Mesenchymal stem cell (in vitro differentiated cells and primary cell): ENCODE measurements at regions not wholly inside any gene's neighbourhood (a gene's known extent, or its start where the extent isn't known, plus 50 kb on each side); places are given as distances from the start of the nearest gene placed in this dataset.

Experiments used
- DNase-seq: peaks from one replicate; pipeline ENCODE4 v3.0.0-alpha.2; 2013
- H2AFZ ChIP-seq: one replicate; pipeline ENCODE4 v1.6.1; 2013; ENCODE audit warnings: low read depth, mild to moderate bottlenecking, control low read depth, inconsistent platforms, low read length, moderate library complexity
- H2AK5ac ChIP-seq: 2 replicates; pipeline ENCODE4 v1.6.1; 2013; ENCODE audit warnings: low read length, moderate library complexity, mild to moderate bottlenecking, inconsistent platforms; ENCODE audit not compliant: severe bottlenecking
- H2BK120ac ChIP-seq: one replicate; pipeline ENCODE4 v1.6.1; 2013; ENCODE audit warnings: low read depth, mild to moderate bottlenecking, inconsistent platforms, low read length, moderate library complexity
- H2BK12ac ChIP-seq, 2 experiments: one replicate each; pipeline ENCODE4 v1.6.1; 2013; ENCODE audit warnings: inconsistent platforms in 2 of 2, low read length in 2 of 2, mild to moderate bottlenecking in 2 of 2, moderate library complexity in 2 of 2, control low read depth in 1 of 2
- H2BK15ac ChIP-seq: one replicate; pipeline ENCODE4 v1.6.1; 2013; ENCODE audit warnings: mild to moderate bottlenecking, low read depth, inconsistent platforms; ENCODE audit not compliant: poor library complexity, severe bottlenecking
- H2BK5ac ChIP-seq: 2 replicates; pipeline ENCODE4 v1.6.1; 2013; ENCODE audit warnings: low read depth, mild to moderate bottlenecking, low read length, control low read depth, inconsistent platforms; ENCODE audit not compliant: poor library complexity, severe bottlenecking
- H3K14ac ChIP-seq, 2 experiments: one replicate each; pipeline ENCODE4 v1.6.1; 2013; ENCODE audit warnings: inconsistent platforms in 2 of 2, low read length in 2 of 2, control low read depth in 1 of 2, mild to moderate bottlenecking in 1 of 2, moderate library complexity in 1 of 2
- H3K18ac ChIP-seq, 2 experiments: one replicate each; pipeline ENCODE4 v1.6.1; 2013; ENCODE audit warnings: inconsistent platforms in 2 of 2, low read length in 2 of 2, control low read depth in 1 of 2, low read depth in 1 of 2, mild to moderate bottlenecking in 1 of 2
- H3K23ac ChIP-seq, 2 experiments: one replicate each; pipeline ENCODE4 v1.6.1; 2013; ENCODE audit warnings: inconsistent platforms in 2 of 2, low read length in 2 of 2, mild to moderate bottlenecking in 2 of 2, moderate library complexity in 2 of 2, control low read depth in 1 of 2
- H3K27ac ChIP-seq: 2 replicates; pipeline ENCODE4 v1.5.1; 2013; ENCODE audit warnings: mild to moderate bottlenecking, moderate library complexity, low read length, control low read depth, inconsistent platforms; ENCODE audit not compliant: poor library complexity, severe bottlenecking
- H3K27me3 ChIP-seq, 2 experiments: 2 replicates each; pipeline versions ENCODE4 v1.6.1 to v1.7.0; 2013; ENCODE audit warnings: low read length in 2 of 2, mild to moderate bottlenecking in 2 of 2, moderate library complexity in 2 of 2, control low read depth in 1 of 2, inconsistent platforms in 1 of 2; ENCODE audit not compliant: control insufficient read depth in 1 of 2, insufficient read depth in 1 of 2
- H3K36me3 ChIP-seq, 2 experiments: 2 replicates each; pipeline versions ENCODE4 v1.6.1 to v1.7.0; 2013; ENCODE audit warnings: low read length in 2 of 2, control low read depth in 1 of 2, inconsistent platforms in 1 of 2, low read depth in 1 of 2, mild to moderate bottlenecking in 1 of 2; ENCODE audit not compliant: insufficient read depth in 2 of 2, control insufficient read depth in 1 of 2
- H3K4ac ChIP-seq, 2 experiments: one replicate each; pipeline ENCODE4 v1.6.1; 2013; ENCODE audit warnings: inconsistent platforms in 2 of 2, low read length in 2 of 2, mild to moderate bottlenecking in 2 of 2, moderate library complexity in 2 of 2, control low read depth in 1 of 2, low read depth in 1 of 2
- H3K4me1 ChIP-seq: 2 replicates; pipeline ENCODE4 v1.6.1; 2013; ENCODE audit warnings: low read depth, low read length, control low read depth; ENCODE audit not compliant: control insufficient read depth, insufficient read depth
- H3K4me2 ChIP-seq: 2 replicates; pipeline ENCODE4 v1.6.1; 2013; ENCODE audit warnings: low read length, mild to moderate bottlenecking, inconsistent platforms; ENCODE audit not compliant: poor library complexity, severe bottlenecking
- H3K4me3 ChIP-seq, 2 experiments: 2 replicates each; pipeline versions ENCODE4 v1.5.1 to v1.7.0; 2013; ENCODE audit warnings: low read length in 2 of 2, mild to moderate bottlenecking in 2 of 2, control low read depth in 1 of 2, low read depth in 1 of 2; ENCODE audit not compliant: insufficient read depth in 1 of 2
- H3K79me1 ChIP-seq: replicated peaks from 2 replicates; pipeline ENCODE4 v1.6.1; 2013; ENCODE audit warnings: mild to moderate bottlenecking, control low read depth, low read length, inconsistent platforms; ENCODE audit not compliant: poor library complexity, severe bottlenecking
- H3K9ac ChIP-seq: 2 replicates; pipeline ENCODE4 v1.7.0; 2013; ENCODE audit warnings: mild to moderate bottlenecking, low read length, moderate library complexity
- H3K9me3 ChIP-seq: 2 replicates; pipeline ENCODE4 v1.7.0; 2013; ENCODE audit warnings: mild to moderate bottlenecking, low read length; ENCODE audit not compliant: control insufficient read depth
- H4K8ac ChIP-seq: one replicate; pipeline ENCODE4 v1.6.1; 2013; ENCODE audit warnings: inconsistent platforms, mild to moderate bottlenecking, low read length, moderate library complexity
- H4K91ac ChIP-seq: one replicate; pipeline ENCODE4 v1.6.1; 2013; ENCODE audit warnings: mild to moderate bottlenecking, low read length, inconsistent platforms
- WGBS: methylation state at CpG from one replicate; pipeline ENCODE4 v1.1.7; 2013; ENCODE audit warnings: mixed read lengths; 5-methylcytosine and 5-hydroxymethylcytosine counted together

- no peak overlapping the region for H3K4me3 ChIP-seq
- H2BK5ac ChIP-seq: no peak overlapping the region
- peaks cover 10% of the 10 kb centered on the region for H3K9me3 ChIP-seq
- H3K36me3 ChIP-seq: no peaks in the 10 kb centered on the region
- H3K4me2 ChIP-seq: no peak overlapping the region
- H3K9ac ChIP-seq: no peak overlapping the region
- no peak overlapping the region for H2AK5ac ChIP-seq
- H3K14ac ChIP-seq: no peak overlapping the region
- no peak overlapping the region for H2BK15ac ChIP-seq
- no peak overlapping the region for H2BK120ac ChIP-seq
- no peak overlapping the region for H4K91ac ChIP-seq
- no peaks in the 10 kb centered on the region for H3K79me1 ChIP-seq
- H3K27ac ChIP-seq: no peak overlapping the region
- H2BK12ac ChIP-seq: no peak overlapping the region
- no peaks in the 10 kb centered on the region for H3K27me3 ChIP-seq
- H3K18ac ChIP-seq: no peak overlapping the region
- no peak overlapping the region for H2AFZ ChIP-seq
- H3K4ac ChIP-seq: no peak overlapping the region
- DNase-seq: no peak
- no peak overlapping the region for H4K8ac ChIP-seq
- H3K23ac ChIP-seq: no peak overlapping the region
- no peaks in the 10 kb centered on the region for H3K4me1 ChIP-seq
These were observed 775.4 kb downstream of the STPG2 start for GRCh38 chr4:97367878-97368277.

- Histone ChIP-seq H2AK5ac (no peak overlapping the region), H2AFZ (no peak overlapping the region), H3K18ac (no peak overlapping the region), H3K9ac (no peak overlapping the region), H3K4me1 (no peaks in the 10 kb centered on the region), H2BK5ac (no peak overlapping the region), H3K14ac (no peak overlapping the region), H2BK120ac (no peak overlapping the region), H2BK12ac (no peak overlapping the region), H3K27ac (no peak overlapping the region), H3K4me2 (no peak overlapping the region), H4K91ac (no peak overlapping the region), H3K79me1 (no peaks in the 10 kb centered on the region), H2BK15ac (no peak overlapping the region), H3K9me3 (peaks cover 5% of the 10 kb centered on the region), H3K4ac (no peak overlapping the region), H3K23ac (no peak overlapping the region), H4K8ac (no peak overlapping the region), H3K36me3 (no peaks in the 10 kb centered on the region), H3K4me3 (no peak overlapping the region), H3K27me3 (no peaks in the 10 kb centered on the region)
- WGBS: 50% methylated on average over 3 of the region's 3 CpGs
- DNase-seq: no peak
These were observed 772.7 kb downstream of the STPG2 start for GRCh38 chr4:97370568-97370967.

- WGBS: 50% methylated on average over 1 of the region's 1 CpG
- Histone ChIP-seq H2AK5ac (no peak overlapping the region), H4K8ac (no peak overlapping the region), H3K4ac (no peak overlapping the region), H3K36me3 (no peaks in the 10 kb centered on the region), H2BK120ac (no peak overlapping the region), H3K9ac (no peak overlapping the region), H3K27ac (no peak overlapping the region), H3K4me3 (no peak overlapping the region), H3K27me3 (no peaks in the 10 kb centered on the region), H3K4me2 (no peak overlapping the region), H2BK5ac (no peak overlapping the region), H2BK15ac (no peak overlapping the region), H3K18ac (no peak overlapping the region), H3K79me1 (no peaks in the 10 kb centered on the region), H2BK12ac (no peak overlapping the region), H3K23ac (no peak overlapping the region), H2AFZ (no peak overlapping the region), H3K4me1 (no peaks in the 10 kb centered on the region), H3K9me3 (no peaks in the 10 kb centered on the region), H4K91ac (no peak overlapping the region), H3K14ac (no peak overlapping the region)
- DNase-seq: no peak
These were observed 768.8 kb downstream of the STPG2 start for GRCh38 chr4:97374526-97374925.

- H2AK5ac ChIP-seq: no peak overlapping the region
- H2BK120ac ChIP-seq: no peak overlapping the region
- no peak overlapping the region for H2BK15ac ChIP-seq
- no peak overlapping the region for H3K14ac ChIP-seq
- no peak overlapping the region for H3K18ac ChIP-seq
- H3K36me3 ChIP-seq: no peaks in the 10 kb centered on the region
- no peaks in the 10 kb centered on the region for H3K27me3 ChIP-seq
- H3K4me2 ChIP-seq: no peak overlapping the region
- no peak overlapping the region for H3K4me3 ChIP-seq
- no peak for DNase-seq
- H3K79me1 ChIP-seq: no peaks in the 10 kb centered on the region
- no peak overlapping the region for H2BK5ac ChIP-seq
- H3K23ac ChIP-seq: no peak overlapping the region
- no peak overlapping the region for H3K9ac ChIP-seq
- H3K4me1 ChIP-seq: no peaks in the 10 kb centered on the region
- H3K27ac ChIP-seq: no peak overlapping the region
- H3K4ac ChIP-seq: no peak overlapping the region
- H4K91ac ChIP-seq: no peak overlapping the region
- no peak overlapping the region for H2BK12ac ChIP-seq
- H3K9me3 ChIP-seq: peaks cover 12% of the 10 kb centered on the region
- no peak overlapping the region for H2AFZ ChIP-seq
- no peak overlapping the region for H4K8ac ChIP-seq
These were observed 756.3 kb downstream of the STPG2 start for GRCh38 chr4:97386969-97387368.
